DOHH2 (cell line): ENCODE measurements at regions not wholly inside any gene's neighbourhood (a gene's known extent, or its start where the extent isn't known, plus 50 kb on each side); places are given as distances from the start of the nearest gene placed in this dataset.

Source experiments
- CTCF ChIP-seq: fragments of 200-600 bp; sonication (generic); IDR thresholded peaks from one replicate; pipeline ENCODE4 v1.5.1; 2014; ENCODE audit warnings: antibody characterized with exemption, mild to moderate bottlenecking, low read depth, low read length; ENCODE audit not compliant: poor library complexity, severe bottlenecking
- EZH2phosphoT487 ChIP-seq: fragments of 200-600 bp; sonication (generic); IDR thresholded peaks from 2 replicates; pipeline ENCODE4 v1.6.1; 2017; ENCODE audit warnings: borderline replicate concordance, mild to moderate bottlenecking, antibody characterized with exemption, low read length, moderate library complexity, mixed read lengths

GRCh38 chr3:14344351-14344750 is 58.1 kb upstream of the SLC6A6 start:
- TF ChIP-seq CTCF (no peak), EZH2phosphoT487 (no peak)
